Hematopoietic multipotent progenitor cell treated with erythropoietin and hydrocortisone succinate and interleukin-3 and kit ligand, for 6 days (in vitro differentiated cells): ENCODE measurements at regions not wholly inside any gene's neighbourhood (a gene's known extent, or its start where the extent isn't known, plus 50 kb on each side); places are given as distances from the start of the nearest gene placed in this dataset.
"Not testable (repeated sequence)": the region's sequence is repeated elsewhere in the genome, so short reads cannot be mapped to it uniquely, and the experiment has no call there.

ENCODE experiments used
- DNase-seq: peaks from one replicate; pipeline ENCODE4 v3.0.0-alpha.2; 2015

DNA sequence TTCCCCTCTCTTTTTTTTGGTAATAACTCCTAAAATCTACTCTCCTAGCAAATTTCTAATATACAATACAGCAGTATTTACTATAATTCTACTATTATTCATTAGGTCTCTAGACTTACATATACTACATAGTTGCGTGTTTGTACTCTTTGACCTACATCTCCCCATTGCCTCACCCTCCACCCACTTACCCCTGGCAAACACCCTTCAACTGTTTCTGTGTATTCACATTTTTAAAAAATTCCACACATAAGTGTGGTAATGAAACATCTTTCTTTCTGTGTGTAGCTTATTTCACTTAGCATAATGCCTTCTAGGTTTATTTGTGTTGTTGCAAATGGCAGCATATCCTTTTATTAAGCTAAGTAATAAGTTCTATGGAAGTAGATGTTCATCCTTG, 336.0 kb downstream of the CCDC85A start:
- no peak for DNase-seq

DNA sequence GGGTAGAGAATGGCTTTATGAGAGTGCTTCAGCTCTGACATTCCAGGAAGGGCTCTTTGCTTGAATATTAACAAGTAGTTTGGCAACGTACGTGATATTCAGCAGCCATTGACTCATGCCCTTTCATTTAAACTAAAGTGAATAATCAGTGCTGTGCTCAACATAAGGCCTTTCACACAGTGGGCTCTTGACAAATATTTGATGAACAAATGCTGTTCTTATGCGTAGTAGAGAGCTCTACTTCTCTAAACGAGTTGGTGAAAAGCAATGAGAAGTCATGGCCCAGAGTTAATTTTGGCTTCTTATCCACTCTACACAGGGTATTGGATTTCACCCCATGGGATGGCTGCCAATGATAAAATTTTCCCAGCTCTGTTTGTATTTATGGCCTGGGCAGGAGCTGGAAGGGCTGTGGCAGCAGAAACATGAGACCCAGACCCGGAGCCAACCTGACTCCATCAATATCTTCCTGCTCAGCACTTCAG, 338.9 kb downstream of the CCDC85A start:
- DNase-seq, result no peak

DNA sequence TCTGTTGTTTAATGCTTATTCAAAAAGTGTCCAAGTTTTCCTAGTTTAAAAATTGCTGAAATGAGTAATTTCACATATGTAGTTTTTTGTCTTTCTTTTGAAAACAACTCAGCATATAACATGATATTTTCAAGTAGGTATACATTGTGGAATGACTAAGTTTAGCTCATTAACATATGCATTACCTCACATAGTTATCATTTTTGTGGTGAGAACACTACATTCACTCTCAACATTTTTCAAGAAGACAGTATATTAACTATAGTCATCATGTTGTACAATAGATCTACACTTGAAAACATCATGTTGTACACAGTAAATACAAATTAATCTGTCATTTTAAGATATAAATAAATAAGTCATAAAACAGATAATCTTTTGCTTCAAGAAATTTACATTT, 340.0 kb downstream of the CCDC85A start:
- DNase-seq, result no peak

DNA sequence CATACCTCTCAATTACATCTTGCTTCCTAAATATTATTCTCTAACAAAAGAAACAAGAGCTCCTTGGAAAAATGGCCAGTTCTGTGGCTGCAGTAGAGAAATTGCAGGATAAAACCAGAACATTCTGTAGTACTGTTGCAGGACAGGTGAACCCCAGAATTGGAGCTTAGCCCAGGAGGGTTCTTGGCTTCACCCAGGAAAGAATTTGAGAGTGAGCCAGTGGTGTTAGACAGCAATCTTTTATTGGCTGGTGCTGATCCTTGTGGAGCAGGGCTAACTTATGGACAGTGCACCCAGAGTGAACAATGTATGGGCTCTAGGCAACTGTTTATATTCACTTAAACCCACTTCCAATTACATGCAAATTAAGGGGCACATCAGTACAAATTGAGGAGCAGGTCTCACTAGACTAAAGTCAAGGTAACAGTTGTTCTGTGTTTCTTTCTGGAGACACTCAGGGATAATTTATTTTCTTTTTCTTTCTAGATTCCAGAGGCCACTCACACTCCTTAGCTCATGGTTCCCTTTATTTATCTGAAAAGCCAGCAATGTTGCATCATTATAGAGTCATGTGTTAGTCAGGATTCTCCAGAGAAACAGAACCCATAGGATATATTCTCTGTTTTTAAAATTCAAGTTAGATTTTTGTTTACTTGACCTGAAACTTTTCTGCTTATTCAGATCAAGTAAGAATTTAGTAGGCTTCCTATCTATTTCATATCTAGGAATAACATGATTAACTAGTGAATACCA, 348.1 kb downstream of the CCDC85A start:
- no peak for DNase-seq

DNA sequence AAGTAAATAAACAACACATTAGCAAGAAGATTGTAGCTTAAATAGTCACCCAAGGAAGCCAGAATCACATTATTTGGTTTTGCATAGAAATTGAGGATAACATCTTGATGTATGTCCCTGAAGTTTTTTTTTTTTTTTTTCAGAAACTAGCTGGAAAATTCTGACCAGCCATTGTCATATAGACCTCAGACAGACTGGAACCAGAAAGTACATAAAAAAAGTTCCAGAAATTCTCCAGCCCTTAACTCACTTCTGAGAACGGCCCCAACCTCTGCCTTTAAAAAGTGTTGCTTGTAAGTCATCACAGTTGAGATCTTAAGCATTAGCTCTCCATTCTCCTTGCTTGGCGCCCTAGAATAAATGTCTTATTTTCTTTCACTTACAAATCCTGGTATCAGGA, 350.5 kb downstream of the CCDC85A start:
- DNase-seq, result no peak

DNA sequence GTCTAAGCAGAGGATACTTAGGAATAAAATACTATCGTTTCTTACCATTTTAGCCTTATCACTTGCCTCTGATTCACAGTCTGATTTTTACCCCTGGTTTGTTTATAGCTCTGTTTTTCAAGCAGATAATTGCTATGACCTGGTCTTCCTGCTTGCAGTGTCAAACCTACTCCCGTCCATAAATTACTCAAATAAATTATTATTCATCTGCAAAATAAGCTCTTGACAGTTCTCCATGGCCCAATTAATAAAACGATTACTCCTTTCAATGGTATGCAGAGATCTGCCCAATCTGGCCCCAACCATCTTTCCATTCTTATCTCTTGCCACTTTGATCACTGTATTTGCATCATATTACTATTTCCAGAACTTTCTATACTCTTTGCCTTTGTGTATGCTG, 354.0 kb downstream of the CCDC85A start:
- no peak for DNase-seq

DNA sequence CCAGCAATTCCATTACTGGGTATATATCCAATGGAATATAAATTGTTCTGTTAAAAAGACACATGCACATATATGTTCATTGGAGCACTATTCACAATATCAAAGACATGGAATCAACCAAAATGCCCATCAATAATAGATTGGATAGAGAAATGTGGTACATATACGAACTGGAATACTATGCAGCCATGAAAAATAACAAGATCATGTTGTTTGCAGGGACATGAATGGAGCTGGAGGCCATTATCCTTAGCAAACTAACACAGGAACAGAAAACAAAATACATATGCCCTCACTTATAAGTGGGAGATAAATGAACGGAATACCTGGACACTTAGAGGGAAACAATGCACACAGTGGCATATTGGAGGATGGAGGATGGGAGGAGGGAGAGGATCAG, 355.8 kb downstream of the CCDC85A start:
- DNase-seq, result no peak

DNA sequence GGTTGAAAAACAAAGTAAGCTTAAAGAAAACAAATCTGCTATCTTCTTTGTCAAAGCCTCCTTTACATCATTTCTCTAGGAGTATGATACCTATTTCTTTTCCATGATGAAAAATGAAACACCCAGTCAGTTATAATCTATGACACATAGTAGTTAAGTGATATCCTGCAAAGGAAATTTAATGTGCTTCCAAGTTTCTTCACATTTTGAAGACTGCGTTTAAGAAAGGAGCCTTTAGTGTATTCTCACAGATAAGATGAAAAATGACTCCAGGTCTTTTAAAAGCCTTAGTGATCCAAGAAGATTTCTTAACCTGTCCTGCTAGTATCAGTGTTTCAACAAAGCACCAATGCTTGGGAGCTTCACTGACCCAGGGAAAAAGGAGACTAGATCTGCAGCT, 356.7 kb downstream of the CCDC85A start:
- DNase-seq, result no peak

DNA sequence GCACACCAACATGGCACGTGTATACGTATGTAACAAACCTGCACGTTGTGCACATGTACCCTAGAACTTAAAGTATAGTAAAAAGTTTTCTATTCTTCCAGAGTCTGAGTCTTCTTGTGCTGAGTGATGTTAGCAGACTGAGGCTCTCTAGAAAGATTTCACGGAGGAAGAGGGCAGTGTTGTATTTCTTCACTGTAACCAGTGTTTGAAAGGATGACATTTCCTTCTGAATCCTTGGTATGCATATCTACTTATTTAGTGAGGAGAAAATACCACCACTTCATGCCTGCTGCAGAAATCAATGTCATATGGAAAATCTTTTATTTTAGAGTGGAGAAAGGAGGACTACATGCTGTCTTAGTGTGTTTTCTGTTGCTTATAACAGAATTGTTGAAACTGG, 357.1 kb downstream of the CCDC85A start:
- DNase-seq, result no peak

DNA sequence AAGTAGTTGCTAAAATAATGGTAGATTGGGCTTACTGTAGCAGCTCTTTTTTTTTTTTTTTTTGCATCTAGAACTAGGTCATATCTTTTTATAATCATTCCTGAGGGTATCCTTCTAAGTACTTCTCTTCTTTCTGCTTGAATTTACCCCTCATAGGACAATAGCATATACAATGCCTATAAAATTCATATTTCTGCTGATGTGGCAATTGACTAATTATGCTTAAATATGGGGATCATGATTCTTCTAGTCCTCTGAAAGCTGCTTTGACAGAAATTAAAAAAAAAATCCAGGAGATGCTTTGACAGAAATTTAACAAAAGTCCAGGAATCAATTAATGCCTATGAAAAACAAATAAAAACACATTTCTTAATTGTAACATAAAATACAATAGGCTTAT, 358.4 kb downstream of the CCDC85A start:
- no peak for DNase-seq

DNA sequence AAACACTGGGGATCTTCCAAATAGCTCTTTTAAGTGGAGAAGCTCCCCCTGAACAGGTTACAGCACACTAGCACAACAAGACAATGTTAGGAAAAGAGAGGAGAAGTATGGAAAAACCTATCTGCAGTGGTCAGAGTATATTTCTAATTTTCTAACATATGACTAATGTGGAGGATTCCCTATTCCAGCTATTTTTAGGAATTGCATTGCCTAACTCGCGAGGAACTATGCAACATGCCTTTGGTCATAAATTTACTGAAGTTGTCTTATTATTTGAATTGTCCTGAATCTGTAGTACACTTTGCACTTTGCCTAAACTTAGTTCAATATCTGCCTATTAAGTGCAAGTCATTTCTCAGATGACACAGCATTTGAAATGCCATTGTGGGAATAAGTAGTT, 381.4 kb downstream of the CCDC85A start:
- no peak for DNase-seq

DNA sequence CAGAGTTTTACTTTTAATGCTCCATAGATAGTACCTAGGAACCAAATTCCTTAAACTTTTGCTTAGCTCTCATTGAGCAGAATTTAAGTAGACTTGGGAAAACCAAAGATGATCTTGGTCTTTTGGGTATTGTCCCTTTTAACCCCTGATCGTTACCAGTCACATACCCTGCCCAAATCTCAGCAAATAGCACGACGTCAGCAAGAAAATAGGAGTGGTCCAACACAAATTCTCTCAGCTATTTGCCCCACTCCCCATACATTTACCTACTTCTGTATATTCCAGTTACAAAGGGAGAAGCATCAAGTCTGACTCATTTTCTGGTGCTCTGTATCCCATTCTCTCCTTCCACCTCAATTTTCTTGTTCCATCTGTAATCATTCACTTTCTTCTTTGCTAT, 387.3 kb downstream of the CCDC85A start:
- no peak for DNase-seq

DNA sequence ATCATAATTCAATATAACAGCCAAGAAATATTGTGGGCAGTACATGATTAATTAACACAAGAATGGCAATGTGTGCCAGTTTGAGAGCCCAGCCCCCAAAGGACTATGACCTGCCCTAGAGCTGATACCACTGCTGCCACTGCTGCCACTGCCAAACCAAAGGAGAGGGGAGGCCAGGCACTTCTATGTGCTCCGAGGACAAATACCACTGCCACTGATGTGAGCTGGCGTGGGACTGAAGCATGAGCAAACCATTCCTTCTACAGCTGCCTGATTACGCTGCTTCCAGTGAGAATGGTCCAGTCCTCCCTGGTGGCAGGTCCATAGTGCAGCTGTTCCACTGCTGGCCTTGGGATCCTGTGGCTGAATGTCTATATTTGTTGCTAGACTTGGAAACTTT, 392.2 kb downstream of the CCDC85A start:
- DNase-seq, result no peak

DNA sequence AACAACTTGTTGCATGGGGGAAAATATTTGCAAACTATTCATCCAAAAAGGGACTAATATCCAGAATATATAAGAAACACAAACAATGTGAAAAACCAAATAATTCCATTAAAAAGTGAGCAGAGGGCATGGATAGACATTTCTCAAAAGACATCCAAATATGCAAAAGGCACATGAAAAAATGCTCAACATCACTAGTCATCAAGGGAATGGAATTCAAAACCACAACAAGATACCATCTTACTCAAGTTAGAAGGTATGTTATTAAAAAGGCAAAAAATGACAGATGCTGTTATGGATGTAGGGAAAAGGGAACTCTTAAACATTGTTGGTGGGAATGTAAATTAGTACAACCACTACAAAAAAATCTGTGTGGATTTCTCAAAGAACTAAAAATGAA, 396.5 kb downstream of the CCDC85A start:
- no peak for DNase-seq

DNA sequence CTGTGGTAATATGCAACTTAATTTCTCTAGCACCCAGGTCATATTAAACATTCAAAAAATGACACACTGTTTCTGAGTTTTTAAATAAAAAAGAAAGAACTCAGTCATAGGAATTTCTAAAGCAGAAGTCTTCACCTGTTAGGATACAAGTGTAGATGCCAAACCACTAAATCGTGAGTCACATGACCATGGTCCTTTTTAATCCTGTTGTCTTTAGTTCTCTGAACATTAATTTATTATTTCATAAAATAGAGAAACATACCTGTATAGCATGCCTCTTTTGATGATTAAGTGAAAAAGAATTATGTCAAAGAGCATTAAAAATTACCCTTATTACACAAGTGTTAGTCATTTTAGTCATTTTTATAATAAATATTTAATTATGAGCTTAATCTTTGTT, 398.8 kb downstream of the CCDC85A start:
- DNase-seq, result no peak

DNA sequence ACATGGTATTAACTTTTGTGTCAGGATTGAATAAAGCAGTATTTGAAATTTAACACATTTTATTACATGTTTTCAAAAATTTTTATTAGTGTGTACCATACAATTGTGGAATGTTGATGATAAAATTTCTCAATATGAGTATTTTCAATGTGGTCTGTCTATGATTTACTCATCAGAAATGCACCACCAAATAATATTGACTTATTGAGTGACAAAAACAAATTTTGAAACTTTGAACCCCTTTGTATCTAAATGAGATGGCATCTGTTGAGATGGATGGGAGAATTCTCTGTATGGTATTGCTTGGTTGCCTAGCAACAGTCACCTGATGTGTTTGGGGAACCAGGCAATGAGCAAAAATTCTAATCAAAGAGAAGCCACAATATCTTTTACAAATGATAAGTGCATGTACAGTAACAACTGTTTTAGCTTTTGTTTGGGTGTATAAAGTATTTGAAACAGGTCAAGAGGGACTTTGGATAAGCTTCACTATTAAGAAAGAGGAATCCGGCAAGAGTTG, 400.1 kb downstream of the CCDC85A start:
- DNase-seq, result no peak

DNA sequence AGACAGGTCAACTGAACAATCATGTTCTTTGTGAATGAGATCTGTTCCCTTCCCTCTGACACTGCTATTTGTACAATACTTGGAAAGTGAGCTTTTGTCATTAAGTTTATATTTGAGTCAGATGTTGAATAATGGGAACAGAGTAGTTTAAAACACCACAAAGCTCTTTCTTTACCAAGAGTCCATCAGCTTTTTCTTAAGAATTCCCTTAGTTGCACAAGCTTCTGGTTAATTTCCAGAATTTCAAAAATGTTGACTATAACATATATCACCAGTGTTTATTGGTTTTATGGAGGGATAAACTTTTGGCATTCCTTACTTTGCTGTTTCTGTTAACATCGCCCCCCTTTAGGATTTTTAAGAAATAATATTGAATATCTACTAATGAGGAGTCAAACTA, 403.7 kb downstream of the CCDC85A start:
- DNase-seq, result no peak

DNA sequence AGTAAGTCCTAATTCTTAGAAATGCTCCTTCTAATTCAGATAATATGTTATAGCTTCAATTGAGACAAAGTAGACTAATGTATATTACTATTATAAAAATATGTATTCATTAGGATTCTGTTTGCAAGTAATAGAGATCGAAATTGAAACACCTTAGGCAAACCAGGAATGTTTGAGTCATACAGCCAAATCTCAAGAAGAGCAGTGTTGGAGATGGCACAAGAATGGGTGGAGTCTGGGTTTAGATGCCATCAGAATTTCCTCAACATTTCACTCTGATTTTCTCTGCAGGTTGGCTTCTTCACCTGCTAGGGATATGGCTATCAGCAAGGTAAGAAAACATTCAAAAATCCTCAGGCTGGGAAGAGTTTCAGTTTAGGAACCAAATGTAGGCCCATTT, 405.4 kb downstream of the CCDC85A start:
- no peak for DNase-seq

DNA sequence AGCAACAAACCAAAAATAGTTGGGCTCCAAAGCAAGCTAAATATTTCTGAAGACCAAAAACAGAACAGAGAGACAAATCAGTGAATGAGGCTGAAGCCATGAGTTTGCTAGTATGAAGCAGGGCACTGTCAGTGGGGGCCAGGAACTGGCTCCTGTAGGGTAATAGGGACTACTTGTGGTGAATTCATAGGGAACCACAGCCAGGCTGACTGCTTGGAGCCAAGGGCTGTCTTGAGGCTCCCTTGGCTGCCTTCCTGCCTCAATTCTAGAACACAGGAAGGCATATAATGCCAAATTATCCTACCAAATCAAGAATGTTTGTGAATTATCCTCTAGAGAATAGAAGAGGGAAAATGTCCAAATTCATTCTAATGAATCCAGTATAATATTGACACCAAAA, 406.0 kb downstream of the CCDC85A start:
- DNase-seq, result no peak

DNA sequence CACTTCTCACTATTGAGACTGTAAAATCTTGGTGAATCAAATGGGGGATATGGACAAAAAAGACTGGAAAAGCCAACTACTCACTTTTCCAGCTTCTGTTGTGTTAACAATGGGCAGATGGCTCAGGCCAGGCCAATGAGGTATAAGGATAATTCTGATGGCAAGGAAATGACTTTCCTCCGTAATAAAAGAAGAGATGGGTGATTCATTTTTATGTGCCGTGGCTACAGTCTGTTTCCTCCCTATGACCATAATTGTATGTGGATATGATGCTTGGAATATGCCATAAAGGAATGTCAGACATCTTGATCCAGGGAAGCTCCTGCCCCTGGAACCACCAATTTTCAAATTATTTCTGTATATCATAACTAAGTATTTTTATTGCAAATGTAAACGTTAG, 406.8 kb downstream of the CCDC85A start:
- no peak for DNase-seq

DNA sequence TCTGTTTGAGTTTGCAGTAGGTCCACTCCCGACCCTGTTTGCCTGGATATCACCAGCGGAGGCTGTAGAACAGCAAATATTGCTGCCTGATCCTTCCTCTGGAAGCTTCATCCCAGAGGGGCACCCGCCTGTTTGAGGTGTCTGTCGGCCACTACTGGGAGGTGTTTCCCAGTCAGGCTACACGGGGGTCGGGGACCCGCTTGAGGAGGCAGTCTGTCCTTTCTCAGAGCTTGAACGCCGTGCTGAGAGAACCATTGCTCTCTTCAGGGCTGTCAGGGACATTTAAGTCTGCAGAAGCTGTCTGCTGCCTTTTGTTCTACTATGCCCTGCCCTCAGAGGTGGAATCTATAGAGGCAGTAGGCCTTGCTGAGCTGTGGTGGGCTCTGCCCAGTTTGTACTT, 422.3 kb downstream of the CCDC85A start:
- DNase-seq, result not testable (repeated sequence)

DNA sequence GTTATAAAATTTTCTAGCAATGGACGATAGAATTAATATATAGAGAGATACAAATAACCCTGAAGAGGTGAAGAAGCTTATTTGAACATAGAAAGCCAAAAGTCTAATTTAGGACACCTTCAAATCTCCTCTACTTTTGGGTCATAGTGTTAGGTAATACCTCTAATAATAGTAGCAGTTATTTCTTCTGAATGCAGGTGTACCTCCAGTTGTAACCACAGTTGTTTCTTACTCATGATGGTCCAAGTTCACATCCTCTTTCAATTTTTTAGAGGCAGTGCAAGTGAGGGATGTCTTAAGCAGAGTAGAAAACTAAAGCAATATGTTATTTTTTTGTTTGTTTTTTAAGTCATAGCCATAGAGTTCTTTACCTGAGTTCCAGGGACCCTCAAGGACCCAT, 429.5 kb downstream of the CCDC85A start:
- no peak for DNase-seq

DNA sequence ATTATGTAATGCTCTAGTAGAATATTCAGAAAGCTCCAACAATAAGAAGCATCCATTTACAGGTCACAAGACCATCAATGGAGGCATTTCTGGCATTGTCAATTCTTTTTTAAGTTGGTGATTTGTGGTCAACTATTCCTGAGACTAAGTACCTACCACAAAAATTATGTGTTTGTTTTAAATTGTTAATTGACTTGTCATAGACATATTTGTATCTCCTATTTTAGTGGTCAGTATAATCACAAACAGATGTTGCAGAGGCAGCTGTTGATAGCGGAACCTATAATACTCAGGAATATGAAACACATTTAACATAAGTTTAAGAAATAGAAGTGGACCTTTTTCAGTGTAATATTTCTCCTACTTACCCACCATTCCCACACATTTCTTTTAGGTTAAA, 430.1 kb downstream of the CCDC85A start:
- no peak for DNase-seq

DNA sequence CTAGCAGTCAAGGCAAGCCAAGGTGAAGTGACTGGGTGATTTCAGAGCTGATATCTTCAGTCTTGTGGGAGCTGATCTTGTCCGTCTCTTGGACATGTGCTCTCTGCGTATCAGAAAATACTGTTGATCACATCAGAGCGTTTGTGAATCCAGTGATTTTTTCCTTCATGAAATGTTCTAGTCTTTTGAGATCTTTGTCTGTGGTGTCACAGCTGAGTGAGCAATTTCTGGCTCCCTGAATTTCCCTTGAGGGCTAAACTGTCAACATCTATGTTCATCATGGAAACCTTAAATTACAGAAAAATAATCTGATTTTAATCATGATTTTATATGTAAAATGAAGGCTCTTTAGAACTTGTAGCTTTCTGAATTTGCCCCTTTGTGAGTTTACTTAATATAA, 432.0 kb downstream of the CCDC85A start:
- no peak for DNase-seq

DNA sequence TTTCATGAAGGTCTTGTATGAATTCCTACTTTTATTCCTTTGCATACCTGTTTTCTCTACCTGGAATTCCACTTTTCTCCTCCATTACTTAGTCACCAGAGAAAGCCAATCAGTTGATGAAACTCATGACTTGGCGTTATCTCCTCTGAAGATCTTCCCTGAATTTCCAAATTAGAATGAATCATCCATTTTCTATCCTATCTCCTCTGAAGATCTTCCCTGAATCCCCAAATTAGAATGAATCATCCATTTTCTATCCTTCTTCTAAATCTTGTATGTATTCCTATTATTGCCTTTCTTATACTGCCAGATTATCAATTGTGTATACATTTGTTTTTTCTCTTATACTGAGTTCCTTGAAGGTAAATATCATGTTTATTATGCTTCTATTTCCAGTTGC, 440.4 kb downstream of the CCDC85A start:
- no peak for DNase-seq
